GM19240 (cell line): ENCODE measurements at regions not wholly inside any gene's neighbourhood (a gene's known extent, or its start where the extent isn't known, plus 50 kb on each side); places are given as distances from the start of the nearest gene placed in this dataset.
"Not testable (repeated sequence)": the region's sequence is repeated elsewhere in the genome, so short reads cannot be mapped to it uniquely, and the experiment has no call there.

Experiments used
- DNase-seq: peaks from one replicate; pipeline ENCODE4 v3.0.0; 2011; ENCODE audit warnings: low spot score; ENCODE audit not compliant: insufficient read length

DNA sequence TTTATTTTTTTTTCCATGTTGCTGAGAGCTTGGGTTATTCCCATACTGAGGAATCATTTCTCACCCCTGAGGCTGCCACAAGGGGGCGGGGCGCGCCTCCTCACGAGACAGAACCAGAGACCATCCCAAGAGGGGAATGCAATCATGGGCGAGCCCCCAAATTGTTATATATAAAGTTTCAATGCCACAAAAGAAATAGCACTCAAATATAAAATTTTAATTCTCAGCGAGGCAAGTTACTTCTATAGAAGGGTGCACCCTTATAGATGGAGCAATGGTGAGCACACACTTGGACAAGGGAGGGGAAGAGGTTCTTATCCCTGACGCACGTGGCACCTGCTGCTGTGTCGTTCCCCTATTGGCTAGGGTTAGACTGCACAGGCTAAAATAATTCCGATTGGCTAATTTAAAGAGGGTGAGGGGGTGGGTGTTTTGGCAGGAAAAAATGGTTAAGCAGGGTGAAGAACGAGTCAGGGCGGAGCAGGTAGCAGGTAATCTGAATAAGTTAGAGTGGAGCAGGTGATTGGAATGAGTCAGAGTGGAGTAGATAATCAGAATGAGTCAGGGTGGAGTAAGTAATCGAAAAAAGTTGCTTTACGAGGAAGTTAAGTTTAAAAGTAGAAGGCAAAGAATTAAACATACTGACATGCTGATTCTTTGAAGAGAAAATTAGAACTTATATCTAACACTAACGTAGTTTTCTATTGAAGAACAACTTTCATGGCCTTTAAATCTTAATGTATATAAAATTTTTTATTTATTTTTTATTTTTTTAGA, 177.5 kb downstream of the MTCL1 start:
- no peak for DNase-seq

DNA sequence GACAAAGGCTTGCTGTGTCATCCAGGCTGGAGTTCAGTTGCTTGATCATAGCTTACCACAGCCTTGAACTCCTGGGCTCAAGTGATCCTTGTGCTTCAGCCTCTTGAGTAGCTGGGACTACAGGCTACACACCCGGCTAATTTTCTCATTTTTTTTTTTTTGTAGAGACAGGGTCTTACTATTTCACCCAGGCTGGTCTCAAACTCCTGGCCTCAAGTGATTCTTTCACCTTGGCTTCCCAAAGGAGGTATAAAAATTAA, 178.0 kb downstream of the MTCL1 start:
- DNase-seq, result no peak

DNA sequence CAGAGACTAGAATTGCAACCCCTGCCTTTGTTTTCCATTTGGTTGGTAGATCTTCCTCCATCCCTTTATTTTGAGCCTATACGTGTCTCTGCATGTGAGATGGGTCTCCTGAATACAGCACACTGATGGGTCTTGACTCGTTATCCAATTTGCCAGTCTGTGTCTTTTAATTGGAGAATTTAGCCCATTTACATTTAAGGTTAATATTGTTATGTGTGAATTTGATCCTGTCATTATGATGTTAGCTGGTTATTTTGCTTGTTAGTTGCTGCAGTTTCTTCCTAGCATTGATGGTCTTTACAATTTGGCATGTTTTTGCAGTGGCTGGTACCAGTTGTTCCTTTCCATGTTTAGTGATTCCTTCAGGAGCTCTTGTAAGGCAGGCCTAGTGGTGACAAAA, 182.5 kb downstream of the MTCL1 start:
- not testable (repeated sequence) for DNase-seq

DNA sequence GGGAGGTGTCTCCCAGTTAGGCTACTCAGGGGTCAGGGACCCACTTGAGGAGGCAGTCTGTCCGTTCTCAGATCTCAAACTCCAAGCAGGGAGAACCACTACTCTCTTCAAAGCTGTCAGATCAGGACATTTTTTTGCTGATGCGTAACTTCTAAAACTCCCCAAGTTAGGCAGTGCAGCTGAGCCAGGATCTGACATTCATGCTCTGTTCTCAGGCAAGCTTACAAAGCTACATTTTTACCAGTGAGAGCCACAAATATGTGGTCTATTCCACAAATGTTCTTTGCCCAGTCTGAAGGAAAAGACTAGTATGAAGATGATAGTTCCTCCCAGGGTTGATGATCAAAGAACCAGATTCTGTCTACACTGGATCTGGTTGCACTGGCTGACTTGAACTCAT, 184.1 kb downstream of the MTCL1 start:
- DNase-seq, result no peak

DNA sequence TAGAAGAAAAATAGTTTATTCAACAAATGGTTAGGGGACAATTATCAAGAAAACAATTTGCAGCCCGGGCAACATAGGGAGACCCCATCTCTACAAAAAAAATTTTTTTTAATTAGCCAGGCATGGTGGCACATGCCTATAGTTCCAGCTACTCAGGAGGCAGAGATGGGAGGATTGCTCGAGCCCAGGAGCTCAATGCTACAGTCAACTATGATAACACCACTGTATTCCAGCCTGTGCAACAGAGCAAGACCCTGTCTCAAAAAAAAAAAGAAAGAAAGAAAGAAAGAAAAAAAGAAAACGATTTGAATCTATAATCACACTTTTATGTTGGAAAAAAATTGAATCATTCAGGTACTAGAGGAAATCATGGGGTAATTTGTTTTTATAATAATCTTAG, 185.1 kb downstream of the MTCL1 start:
- DNase-seq, result not testable (repeated sequence)

DNA sequence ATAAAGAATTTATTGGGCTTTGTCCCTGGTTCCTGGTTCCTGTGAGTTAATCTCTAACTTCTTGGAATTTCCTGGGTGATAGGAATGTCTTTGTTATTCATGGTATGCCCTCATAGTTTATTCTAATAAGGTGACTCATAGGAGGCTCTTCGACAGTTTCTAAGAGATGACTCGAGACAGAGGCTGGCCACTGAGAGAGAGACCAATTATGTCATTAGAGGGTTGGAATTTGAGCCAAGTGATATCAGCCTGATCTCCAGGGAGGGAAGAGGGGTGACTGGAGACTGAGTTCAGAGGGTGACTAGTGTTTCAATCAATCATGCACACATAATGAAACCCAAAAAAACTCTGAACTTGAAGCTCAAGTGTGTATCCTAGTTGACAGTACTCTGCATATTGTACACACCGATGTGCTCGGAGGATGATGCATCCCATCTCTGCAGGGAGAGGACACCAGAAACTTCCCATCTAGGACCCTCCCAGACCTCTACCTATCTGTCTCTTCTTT, 185.7 kb downstream of the MTCL1 start:
- DNase-seq, result no peak

DNA sequence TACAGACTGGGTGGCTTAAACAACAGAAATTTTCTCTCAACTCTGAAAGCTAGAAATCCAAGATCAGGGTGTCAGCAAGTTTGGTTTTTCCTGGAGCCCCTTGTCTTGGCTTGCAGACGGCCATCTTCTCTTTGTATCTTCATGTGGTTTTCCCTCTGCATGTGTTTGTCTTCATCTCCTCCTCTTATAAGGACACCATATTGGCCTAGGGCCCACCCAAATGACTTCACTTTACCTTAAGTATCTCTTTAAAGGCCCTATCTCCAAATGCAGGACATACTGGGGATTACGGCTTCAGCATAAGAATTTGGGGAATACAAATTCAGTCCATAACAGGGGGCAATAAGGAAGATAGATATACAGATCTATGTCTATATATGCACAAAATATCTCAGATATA, 187.9 kb downstream of the MTCL1 start:
- DNase-seq, result no peak

DNA sequence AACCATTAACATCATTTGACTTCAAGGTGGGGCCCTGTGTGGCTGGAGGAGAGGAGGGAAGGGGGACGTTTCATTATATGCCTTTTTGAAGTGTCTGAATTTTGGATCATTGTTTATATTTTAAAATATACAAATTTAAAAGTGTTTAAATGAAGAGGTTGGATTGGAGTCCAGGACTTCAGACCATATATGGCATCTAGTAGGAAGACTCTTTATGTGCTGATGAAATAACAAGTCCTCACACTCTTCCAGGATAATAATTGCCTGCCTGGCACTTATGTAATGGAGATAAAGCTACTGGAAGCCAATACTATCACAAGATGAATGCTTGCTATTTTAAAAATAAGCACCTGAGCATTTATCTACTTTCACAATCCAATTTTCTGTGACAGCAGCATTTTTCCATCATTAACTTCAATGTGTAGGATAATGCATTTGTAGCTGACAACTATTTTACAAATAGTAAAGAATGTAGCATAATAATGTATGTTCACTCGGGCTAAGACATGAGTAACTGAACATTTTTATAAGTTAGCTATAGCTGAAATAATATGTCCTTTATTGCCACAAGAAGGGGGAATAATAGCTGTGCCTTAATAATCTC, 188.4 kb downstream of the MTCL1 start:
- no peak for DNase-seq

DNA sequence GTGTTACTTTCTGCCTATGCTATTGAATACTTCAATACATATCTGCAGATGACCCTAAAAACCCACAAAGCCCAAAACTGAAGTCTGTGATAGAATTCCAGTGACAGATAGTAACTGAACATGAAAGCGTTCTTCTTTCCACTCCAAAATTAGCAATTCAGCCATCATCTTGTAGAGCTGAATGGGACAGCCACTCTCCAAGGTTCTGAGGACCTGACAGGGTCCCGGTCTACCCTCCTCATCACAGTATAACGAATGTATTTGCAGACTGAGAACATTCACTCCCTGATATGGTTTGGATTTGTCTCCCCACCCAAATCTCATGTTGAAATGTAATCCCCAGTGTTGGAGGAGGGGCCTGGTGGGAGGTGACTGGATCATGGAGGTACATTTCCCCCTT, 189.5 kb downstream of the MTCL1 start:
- DNase-seq, result no peak

DNA sequence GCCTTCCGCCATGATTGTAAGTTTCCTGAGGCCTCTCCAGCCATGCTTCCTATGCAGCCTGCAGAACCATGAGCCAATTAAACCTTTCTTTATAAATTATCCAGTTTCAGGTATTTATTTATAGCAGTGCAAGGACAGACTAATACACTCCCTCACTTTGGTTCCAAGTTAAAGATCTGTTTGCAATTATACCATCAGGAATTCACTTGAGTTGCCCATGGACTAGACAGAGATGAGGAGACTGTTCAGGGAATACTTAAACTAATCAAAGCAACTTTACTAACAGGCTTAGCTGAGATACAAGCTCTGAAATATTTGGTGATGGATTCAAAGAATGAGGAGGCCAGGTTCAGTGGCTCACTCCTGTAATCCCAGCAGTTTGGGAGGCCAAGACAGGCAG, 190.0 kb downstream of the MTCL1 start:
- DNase-seq, result no peak

DNA sequence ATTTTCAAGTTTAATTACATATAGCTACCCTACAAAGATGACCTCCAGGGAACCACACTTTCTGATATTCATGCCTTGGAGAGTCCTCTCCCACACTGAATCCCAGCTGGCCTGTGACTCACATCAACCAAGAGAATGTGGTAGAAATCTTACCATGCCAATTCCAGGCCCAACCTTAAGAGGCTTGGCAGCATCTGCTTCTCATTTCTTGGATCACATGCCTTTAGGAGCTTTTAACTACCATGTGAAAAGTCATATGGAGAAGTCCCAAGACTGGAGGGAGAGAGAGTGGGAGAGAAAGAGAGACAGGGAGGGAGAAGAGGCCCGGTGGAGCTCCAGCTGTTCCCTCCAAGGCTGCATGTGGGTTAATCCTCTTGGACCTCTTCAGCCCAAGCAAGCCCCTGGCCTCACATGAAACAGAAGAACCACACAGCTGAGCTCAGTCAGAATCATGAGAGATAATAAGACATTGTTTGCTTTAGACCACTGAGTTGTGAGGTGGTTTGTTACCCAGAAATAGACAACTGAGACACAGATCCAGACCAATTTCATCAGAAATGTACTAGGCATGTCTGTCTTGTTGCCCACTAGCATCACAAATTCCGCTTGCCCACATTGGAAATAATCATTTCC, 190.7 kb downstream of the MTCL1 start:
- no peak for DNase-seq

DNA sequence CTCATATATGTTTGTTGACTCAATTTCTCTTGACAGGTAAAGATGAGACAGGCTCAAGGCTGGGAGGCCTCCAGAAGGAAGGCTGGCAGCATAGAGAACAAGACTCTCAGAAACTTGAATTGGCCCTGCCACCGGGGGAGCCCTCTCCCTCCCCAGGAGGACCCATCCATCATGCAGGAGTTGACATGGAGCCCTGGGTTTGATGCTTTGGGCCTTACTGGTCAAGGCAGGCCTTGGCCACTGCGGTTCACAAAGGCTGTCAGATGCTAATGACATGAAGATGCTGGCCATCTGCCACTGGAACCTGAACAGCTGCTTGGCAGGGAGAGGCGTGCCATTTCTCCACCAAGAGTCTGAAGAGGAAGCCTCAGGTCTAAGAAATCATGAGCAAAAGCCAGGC, 193.6 kb downstream of the MTCL1 start:
- DNase-seq, result no peak

DNA sequence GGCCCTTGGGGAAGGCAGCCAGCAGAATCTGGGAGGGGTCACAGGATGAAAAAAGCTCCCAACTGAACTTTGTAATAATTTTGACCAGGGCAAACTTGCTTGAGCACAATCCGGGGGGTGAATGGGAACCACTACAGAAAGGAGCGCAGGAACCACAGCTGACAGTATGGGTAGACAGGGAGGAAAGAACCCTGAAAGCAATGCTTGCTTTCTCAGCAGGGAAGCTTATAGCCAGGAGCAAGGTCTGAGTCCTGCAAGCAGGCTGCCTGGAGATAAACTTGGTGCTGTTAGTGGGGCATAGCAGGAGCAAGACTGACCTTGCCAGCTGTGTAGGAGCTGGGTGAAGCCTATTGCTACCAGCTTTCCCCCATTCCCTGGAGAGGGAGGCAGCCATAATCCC, 195.2 kb downstream of the MTCL1 start:
- no peak for DNase-seq

DNA sequence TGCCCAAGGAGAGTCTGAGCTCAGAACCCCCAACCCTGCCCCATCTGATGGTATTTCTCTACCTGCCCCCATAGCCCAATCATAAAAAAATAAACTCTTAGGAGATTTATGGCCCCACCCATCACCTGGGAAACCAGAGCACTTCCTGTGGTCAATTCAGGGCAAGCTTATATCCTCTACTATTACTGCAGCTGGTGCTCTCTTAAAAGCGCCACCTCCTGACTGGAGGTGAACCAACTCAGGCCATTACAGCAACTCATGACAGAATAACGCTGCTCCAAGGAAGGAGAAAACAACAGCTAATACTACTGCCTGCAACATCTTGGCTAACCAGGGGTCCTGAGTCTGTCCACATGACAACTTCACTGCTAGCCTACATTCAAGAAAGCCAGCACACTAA, 195.7 kb downstream of the MTCL1 start:
- no peak for DNase-seq

DNA sequence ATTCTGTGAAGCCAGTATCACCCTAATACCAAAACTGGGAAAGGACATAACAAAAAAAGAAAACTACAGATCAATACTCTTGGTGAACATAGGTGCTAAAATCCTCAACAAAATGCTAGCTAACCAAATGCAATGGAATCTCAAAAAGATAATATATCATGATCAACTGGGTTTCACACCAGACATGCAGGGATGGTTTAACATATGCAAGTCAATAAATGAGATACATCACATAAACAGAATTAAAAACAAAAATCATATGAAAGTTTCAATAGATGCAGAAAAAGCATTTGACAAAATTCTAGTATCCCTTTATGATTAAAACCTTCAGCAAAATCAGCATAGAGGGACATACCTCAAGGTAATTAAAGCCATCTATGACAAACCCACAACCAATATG, 198.2 kb upstream of the NDUFV2 start:
- DNase-seq, result no peak

DNA sequence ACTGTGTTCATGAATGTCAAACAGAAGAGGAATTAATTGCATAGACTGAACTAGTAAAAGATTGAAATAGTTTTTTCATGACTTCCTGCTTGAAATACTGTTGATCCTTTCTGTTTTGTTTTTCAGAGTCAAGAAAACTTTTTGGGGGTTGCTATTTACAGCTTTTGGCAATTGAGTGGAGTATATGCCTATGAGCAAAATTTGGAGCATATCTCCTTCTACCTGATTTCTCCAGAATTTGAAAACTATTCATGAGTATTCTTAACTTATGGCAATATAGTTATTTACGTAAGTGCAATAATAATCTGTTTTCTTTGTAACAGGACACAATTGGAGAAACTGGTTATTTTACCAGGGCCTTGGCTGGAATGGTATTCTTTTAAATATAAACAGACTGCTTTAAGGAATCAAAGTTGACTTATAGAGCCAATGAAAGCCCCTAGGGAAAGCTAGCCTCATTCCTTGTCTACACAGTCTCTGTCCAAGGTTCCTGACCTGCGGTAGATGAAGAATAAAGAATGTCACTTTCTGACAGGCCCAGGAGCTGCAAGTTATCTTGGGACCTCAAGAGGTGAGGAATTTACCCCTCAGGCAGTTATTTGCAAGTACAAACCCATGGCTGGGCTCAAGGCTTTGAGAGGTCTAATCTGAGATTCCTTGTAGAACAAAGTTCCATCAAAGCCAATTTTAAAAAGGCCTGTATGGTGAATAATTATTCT, 193.5 kb upstream of the NDUFV2 start:
- no peak for DNase-seq

DNA sequence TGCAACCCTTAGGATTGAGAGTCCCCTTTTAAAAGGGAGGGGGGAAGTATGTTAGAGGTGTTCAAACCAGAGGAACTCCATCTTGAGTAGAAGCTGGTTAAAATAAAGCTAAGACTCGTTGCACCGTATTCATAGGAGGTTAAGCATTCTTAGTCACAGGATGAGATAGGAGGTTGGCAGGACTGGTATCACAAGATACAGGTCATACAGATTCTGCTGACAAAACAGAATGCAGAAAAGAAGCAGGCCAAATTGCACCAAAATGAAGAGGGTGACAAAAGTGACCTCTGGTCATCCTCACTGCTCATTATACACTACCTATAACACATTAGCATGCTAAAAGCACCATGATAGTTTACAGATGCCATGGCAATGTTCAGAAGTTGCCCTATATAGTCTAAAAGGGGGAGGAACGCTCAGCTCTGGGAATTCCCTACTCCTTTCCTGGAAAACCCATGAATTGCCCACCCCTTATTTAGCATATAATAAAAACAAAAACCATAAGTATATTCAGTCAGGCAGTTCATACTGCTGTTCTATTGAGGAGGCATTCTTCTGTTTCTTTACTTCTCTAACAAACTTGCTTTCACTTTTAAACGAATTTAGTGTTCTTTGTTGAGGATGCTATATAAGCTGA, 192.2 kb upstream of the NDUFV2 start:
- DNase-seq, result no peak

DNA sequence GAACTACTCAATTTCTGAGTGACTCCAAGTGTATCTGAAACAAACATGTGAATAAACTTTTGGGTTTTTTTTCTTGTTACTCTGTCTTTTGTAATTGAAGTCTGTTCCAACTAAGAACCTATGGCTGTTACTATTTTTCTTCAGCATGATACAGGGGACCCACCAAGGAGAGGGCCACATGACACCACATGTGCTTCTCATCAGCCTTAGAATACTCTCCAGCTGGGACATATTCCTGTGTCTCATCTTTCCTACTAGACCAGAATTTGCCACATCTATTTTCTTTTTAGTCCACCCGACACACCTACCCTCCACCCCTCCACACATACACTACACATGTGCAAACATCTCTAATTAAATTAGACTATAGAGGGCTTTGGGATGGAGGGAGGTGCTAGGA, 191.7 kb upstream of the NDUFV2 start:
- DNase-seq, result no peak

DNA sequence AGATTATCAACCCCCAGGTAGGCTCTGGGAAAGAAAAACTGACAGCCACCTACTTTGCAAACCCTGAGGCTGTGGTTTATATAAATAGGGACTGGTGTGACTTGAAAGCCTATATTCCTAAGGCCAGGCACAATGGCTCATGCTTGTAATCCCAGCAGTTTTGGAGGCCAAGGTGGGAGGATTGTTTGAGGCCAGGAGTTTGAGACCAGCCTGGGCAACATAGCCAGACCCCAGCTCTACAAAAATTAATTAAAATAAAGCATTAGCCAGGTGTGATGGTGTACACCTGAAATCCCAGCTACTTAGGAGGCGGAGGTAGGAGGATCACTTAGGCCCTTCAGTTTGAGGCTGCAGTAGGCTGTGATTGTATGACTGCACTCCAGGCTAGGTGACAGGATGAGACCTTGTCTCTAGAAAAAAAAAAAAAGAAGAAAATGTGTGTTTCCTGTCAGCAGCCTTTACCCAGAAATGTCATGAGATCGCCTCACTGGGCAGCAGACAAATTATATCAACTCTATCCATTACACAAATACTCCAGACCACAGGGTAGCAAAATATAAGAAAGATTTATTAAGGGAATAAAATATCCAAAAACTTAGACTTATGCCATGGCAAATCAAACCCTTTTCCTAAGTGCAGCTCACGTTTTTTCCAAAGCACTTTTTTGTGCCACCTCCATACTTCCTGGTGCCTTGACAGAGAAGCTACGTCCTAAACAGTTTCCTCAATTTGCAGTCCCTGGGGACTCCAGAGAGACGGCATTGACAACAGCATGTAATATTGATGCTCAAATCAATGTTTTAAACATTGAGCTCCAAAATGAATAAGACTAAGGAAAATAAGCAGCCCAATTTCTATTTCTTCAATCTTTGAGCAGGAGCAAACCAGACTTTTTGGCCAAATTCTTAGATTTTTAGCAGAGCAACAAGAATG, 190.8 kb upstream of the NDUFV2 start:
- no peak for DNase-seq
